ENCODE measurements at regions not wholly inside any gene's neighbourhood (a gene's known extent, or its start where the extent isn't known, plus 50 kb on each side); places are given as distances from the start of the nearest gene placed in this dataset.

DNA sequence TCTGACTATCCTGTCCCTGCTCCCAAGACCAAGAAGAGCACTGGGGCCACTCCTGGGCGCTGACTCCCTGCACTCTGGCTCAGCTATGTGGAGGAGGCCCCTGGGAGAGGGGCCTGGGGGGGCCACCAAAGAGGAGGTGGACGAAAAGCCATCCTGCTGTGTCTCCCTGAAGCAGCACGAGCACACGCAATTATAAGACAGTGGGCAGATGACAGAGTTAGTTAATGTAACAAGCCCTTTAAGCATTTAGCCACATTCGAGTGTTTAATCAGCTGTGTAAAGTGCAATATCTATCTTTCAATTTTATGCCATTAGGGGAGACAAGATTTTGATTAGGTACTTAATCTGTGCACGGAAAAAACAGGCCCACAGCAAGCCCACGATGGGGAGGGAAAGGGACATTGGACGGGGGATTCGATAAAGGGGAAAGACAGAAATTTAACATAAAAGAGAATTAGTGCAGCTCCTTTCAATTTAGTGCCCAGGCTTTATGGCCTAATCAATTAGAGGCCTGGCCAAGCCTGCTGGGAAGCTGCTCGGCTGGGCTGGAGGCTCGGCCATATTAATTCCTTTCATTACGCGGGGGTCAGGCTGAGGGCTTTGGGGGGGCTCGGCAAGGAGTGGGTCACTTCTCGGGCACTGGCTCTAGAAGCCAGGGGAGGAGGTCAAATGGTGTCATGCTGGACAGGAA is 286.2 kb downstream of the DHX35 start:
- TF ChIP-seq, protein P1, sequence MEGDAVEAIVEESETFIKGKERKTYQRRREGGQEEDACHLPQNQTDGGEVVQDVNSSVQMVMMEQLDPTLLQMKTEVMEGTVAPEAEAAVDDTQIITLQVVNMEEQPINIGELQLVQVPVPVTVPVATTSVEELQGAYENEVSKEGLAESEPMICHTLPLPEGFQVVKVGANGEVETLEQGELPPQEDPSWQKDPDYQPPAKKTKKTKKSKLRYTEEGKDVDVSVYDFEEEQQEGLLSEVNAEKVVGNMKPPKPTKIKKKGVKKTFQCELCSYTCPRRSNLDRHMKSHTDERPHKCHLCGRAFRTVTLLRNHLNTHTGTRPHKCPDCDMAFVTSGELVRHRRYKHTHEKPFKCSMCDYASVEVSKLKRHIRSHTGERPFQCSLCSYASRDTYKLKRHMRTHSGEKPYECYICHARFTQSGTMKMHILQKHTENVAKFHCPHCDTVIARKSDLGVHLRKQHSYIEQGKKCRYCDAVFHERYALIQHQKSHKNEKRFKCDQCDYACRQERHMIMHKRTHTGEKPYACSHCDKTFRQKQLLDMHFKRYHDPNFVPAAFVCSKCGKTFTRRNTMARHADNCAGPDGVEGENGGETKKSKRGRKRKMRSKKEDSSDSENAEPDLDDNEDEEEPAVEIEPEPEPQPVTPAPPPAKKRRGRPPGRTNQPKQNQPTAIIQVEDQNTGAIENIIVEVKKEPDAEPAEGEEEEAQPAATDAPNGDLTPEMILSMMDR (IDR thresholded peaks at IDR 0.05) = no peak
- TF ChIP-seq EP300 (IDR thresholded peaks at IDR 0.05) = no peak
- no peak for TF ChIP-seq POLR2AphosphoS5 (IDR thresholded peaks at IDR 0.05)
- no peak for TF ChIP-seq POLR2A (IDR thresholded peaks at IDR 0.05)
